HG03060 (cell line): ENCODE measurements at regions not wholly inside any gene's neighbourhood (a gene's known extent, or its start where the extent isn't known, plus 50 kb on each side); places are given as distances from the start of the nearest gene placed in this dataset.

Experiments
- ATAC-seq: cut with Tn5 transposase; IDR thresholded peaks from one replicate; pipeline ENCODE4 v1.9.1; 2021; ENCODE audit warnings: low read depth, moderate number of reproducible peaks; ENCODE audit not compliant: unreplicated experiment

DNA sequence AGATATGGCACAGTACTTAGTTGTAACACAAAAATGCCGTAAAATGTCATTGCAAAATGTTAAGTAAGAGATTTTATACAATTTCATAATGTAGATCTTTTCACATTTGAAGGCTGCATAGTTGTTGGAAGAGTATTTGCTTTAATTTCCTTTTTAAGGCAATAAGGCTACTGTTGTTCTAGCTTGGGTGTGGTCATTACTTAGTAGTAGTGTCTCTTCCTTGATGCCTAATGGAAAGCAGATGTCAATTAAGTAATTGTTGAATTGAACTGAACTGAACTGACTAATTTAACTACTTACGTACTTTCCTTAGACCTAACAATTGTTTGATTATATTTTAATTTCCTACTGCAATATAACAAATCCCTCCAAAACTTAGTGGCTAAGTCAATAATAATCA, 181.7 kb downstream of the FLRT2 start:
- ATAC-seq, result no peak
